ENCODE measurements at regions not wholly inside any gene's neighbourhood (a gene's known extent, or its start where the extent isn't known, plus 50 kb on each side); places are given as distances from the start of the nearest gene placed in this dataset.

DNA sequence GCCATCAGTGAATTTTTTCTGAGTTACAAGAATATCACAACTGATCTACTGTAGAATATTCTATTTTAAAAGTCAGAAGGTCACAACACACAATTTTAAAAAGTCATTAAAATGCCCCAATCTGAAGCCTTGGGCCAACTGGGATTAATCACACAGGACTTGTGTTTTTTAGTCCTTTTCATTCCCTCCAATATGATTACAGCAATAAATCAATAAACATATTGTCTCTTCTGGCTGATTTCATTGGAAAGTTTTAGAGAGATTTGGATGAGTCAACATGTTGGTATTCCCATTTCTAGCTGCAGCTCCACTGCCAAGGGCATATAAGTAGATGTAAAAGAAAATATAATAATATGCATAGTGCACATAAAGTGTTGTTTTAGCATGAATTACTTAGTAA lies 85.8 kb downstream of the NIBAN1 start:
- TF ChIP-seq, protein P1, sequence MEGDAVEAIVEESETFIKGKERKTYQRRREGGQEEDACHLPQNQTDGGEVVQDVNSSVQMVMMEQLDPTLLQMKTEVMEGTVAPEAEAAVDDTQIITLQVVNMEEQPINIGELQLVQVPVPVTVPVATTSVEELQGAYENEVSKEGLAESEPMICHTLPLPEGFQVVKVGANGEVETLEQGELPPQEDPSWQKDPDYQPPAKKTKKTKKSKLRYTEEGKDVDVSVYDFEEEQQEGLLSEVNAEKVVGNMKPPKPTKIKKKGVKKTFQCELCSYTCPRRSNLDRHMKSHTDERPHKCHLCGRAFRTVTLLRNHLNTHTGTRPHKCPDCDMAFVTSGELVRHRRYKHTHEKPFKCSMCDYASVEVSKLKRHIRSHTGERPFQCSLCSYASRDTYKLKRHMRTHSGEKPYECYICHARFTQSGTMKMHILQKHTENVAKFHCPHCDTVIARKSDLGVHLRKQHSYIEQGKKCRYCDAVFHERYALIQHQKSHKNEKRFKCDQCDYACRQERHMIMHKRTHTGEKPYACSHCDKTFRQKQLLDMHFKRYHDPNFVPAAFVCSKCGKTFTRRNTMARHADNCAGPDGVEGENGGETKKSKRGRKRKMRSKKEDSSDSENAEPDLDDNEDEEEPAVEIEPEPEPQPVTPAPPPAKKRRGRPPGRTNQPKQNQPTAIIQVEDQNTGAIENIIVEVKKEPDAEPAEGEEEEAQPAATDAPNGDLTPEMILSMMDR (IDR thresholded peaks at IDR 0.05) = no peak
- TF ChIP-seq USF1 (CRISPR knock-in tag; IDR thresholded peaks at IDR 0.05) (no peak), NR2C2 (CRISPR knock-in tag; IDR thresholded peaks at IDR 0.05) (no peak), GABPB1 (CRISPR knock-in tag; IDR thresholded peaks at IDR 0.05) (no peak), PRDM15 (CRISPR knock-in tag; IDR thresholded peaks at IDR 0.05) (no peak), FOXP4 (CRISPR knock-in tag; IDR thresholded peaks at IDR 0.05) (no peak), KAT7 (CRISPR knock-in tag; IDR thresholded peaks at IDR 0.05; ENCODE audit: borderline replicate concordance) (no peak), MYBL2 (CRISPR knock-in tag; IDR thresholded peaks at IDR 0.05) (no peak), ZNF317 (CRISPR knock-in tag; IDR thresholded peaks at IDR 0.05; ENCODE audit: borderline replicate concordance, low read depth) (no peak), SMAD3 (CRISPR knock-in tag; IDR thresholded peaks at IDR 0.05; ENCODE audit: borderline replicate concordance) (no peak)
- TF ChIP-seq, protein P2, sequence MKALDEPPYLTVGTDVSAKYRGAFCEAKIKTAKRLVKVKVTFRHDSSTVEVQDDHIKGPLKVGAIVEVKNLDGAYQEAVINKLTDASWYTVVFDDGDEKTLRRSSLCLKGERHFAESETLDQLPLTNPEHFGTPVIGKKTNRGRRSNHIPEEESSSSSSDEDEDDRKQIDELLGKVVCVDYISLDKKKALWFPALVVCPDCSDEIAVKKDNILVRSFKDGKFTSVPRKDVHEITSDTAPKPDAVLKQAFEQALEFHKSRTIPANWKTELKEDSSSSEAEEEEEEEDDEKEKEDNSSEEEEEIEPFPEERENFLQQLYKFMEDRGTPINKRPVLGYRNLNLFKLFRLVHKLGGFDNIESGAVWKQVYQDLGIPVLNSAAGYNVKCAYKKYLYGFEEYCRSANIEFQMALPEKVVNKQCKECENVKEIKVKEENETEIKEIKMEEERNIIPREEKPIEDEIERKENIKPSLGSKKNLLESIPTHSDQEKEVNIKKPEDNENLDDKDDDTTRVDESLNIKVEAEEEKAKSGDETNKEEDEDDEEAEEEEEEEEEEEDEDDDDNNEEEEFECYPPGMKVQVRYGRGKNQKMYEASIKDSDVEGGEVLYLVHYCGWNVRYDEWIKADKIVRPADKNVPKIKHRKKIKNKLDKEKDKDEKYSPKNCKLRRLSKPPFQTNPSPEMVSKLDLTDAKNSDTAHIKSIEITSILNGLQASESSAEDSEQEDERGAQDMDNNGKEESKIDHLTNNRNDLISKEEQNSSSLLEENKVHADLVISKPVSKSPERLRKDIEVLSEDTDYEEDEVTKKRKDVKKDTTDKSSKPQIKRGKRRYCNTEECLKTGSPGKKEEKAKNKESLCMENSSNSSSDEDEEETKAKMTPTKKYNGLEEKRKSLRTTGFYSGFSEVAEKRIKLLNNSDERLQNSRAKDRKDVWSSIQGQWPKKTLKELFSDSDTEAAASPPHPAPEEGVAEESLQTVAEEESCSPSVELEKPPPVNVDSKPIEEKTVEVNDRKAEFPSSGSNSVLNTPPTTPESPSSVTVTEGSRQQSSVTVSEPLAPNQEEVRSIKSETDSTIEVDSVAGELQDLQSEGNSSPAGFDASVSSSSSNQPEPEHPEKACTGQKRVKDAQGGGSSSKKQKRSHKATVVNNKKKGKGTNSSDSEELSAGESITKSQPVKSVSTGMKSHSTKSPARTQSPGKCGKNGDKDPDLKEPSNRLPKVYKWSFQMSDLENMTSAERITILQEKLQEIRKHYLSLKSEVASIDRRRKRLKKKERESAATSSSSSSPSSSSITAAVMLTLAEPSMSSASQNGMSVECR (CRISPR knock-in tag; IDR thresholded peaks at IDR 0.05; ENCODE audit: borderline replicate concordance) = no peak
- TF ChIP-seq, protein P3, sequence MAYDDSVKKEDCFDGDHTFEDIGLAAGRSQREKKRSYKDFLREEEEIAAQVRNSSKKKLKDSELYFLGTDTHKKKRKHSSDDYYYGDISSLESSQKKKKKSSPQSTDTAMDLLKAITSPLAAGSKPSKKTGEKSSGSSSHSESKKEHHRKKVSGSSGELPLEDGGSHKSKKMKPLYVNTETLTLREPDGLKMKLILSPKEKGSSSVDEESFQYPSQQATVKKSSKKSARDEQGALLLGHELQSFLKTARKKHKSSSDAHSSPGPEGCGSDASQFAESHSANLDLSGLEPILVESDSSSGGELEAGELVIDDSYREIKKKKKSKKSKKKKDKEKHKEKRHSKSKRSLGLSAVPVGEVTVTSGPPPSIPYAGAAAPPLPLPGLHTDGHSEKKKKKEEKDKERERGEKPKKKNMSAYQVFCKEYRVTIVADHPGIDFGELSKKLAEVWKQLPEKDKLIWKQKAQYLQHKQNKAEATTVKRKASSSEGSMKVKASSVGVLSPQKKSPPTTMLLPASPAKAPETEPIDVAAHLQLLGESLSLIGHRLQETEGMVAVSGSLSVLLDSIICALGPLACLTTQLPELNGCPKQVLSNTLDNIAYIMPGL (CRISPR knock-in tag; IDR thresholded peaks at IDR 0.05) = no peak

Measured in WTC11 (cell line).